ENCODE measurements at regions not wholly inside any gene's neighbourhood (a gene's known extent, or its start where the extent isn't known, plus 50 kb on each side); places are given as distances from the start of the nearest gene placed in this dataset.

GRCh38 chr13:84132491-84132890, 250.2 kb upstream of the SLITRK1 start:
- TF ChIP-seq CTCF (IDR thresholded peaks at IDR 0.05 in 4 of 5, conservative IDR thresholded peaks at IDR 0.05 in 1 of 5) (no peak), POLR2A (IDR thresholded peaks at IDR 0.05) (no peak)
